HG03045 (cell line): ENCODE measurements at regions not wholly inside any gene's neighbourhood (a gene's known extent, or its start where the extent isn't known, plus 50 kb on each side); places are given as distances from the start of the nearest gene placed in this dataset.
"Not testable (repeated sequence)": the region's sequence is repeated elsewhere in the genome, so short reads cannot be mapped to it uniquely, and the experiment has no call there.

Source experiments
- ATAC-seq: cut with Tn5 transposase; IDR thresholded peaks from one replicate; pipeline ENCODE4 v1.9.1; 2021; ENCODE audit warnings: mild to moderate bottlenecking, moderate library complexity; ENCODE audit not compliant: unreplicated experiment

DNA sequence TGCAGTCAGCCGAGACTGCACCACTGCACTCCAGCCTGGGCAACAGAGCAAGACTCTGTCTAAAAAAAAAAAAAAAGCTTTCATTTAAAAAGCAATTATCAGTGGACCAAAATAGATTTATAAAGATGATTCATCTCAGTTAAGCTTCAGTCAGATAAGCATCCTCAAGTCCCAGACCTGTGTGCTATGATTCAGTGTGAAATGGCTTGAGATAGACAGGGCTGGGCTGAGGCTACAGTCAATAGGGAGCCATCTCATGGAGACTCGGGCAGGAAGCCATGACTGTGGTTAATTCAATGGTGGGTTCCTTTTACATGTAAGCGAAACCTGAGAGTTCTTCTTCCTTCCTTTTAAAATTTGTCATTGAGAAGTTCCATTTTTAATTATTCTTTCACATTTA lies 276.0 kb downstream of the TFAP2A start:
- no peak for ATAC-seq

GRCh38 chr6:10136636-10137035 lies 278.2 kb downstream of the TFAP2A start:
- ATAC-seq = no peak

DNA sequence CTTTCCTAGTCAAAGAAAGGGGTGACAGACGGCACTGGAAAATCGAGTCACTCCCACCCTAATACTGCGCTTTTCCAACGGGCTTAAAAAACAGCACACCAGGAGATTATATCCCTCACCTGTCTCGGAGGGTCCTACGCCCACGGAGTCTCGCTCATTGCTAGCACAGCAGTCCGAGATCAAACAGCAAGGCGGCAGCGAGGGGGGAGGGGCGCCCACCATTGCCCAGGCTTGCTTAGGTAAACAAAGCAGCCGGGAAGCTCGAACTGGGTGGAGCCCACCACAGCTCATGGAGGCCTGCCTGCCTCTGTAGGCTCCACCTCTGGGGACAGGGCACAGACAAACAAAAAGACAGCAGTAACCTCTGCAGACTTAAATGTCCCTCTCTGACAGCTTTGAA lies 280.7 kb downstream of the TFAP2A start:
- not testable (repeated sequence) for ATAC-seq

DNA sequence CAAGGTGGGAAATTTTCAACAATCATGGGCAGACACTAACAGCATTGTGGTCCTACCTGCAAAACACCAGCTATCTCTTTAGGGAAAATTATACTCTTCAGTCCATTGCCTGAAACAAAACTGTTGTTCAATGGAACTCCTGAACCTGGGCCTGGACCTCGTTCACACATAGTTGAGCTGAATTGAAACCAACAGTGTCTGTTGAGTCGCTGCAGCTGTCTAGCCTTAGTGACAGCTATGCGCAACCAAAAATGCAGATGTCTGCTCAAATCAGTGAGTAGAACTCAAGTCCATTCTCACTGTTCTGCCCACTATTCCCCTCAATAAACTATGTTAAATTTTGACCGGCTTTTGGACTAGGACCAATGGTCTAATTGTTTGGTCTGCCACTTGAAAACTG lies 286.2 kb downstream of the TFAP2A start:
- no peak for ATAC-seq

GRCh38 chr6:10122164-10122563 lies 292.7 kb downstream of the TFAP2A start:
- no peak for ATAC-seq

DNA sequence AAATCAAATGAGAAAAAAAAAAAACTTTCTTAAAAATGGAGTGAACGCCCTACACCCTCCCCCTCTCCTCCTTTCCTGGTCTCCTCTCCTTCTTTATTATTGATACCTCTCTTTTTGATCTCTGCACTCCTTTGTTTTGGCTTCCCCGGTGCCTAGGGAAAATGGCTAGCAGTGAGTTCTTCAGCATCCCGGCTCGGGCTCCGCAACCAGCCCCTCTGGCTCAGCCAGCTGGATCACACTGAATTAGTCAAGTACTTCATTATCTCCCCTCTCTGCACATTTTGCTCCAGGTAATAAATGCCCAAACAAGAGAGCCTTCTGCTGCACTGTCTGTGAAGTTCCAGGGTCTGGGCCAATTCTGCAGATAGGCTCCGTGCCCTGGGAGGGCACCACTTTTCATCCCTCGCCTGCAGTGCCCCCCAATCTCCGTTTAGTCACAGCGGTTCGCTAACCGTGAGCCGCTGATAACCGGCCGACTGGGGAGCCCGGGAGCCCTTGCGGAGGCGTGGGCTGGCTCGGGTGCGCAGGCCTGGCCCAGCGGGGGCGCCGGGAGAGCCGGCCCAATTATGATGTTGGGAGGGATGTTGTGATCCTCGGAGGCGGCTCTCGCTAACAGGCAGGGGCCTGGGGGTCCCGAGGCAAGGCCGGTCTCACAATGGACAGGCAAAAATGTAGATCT lies 301.9 kb downstream of the TFAP2A start:
- ATAC-seq = no peak

GRCh38 chr6:10111975-10112374 lies 302.9 kb downstream of the TFAP2A start:
- ATAC-seq = no peak

- ATAC-seq = no peak
These were observed 313.2 kb downstream of the TFAP2A start for GRCh38 chr6:10101551-10102252.

GRCh38 chr6:10099529-10100140 lies 315.2 kb downstream of the TFAP2A start:
- ATAC-seq = no peak

- no peak for ATAC-seq
These were observed 315.9 kb downstream of the TFAP2A start for GRCh38 chr6:10098756-10099528.

- ATAC-seq = no peak
These were observed 321.6 kb downstream of the TFAP2A start for GRCh38 chr6:10093282-10093681.

GRCh38 chr6:10084111-10084986 lies 330.5 kb downstream of the TFAP2A start:
- ATAC-seq = no peak

GRCh38 chr6:10082385-10082784 lies 332.5 kb downstream of the TFAP2A start:
- ATAC-seq = no peak

DNA sequence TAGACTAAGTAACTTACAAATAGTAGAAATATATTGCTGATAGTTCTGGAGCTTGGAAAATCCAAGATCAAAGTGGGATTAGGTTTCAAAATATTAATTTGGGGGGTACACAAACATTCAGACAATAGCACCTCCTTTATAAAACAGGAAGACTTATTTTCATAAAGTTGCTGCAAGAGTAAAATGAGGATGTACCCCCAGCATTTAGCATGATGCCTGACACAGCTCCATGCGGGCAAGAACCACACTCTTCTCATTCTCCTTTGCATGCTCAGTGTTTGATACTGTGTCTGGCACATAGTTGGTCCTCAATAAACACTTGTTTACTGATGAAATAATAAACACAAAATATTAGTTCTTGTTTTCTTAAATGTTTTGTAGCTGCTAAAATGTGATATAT lies 332.9 kb downstream of the TFAP2A start:
- ATAC-seq = no peak

GRCh38 chr6:10081075-10081474 lies 333.8 kb downstream of the TFAP2A start:
- no peak for ATAC-seq

DNA sequence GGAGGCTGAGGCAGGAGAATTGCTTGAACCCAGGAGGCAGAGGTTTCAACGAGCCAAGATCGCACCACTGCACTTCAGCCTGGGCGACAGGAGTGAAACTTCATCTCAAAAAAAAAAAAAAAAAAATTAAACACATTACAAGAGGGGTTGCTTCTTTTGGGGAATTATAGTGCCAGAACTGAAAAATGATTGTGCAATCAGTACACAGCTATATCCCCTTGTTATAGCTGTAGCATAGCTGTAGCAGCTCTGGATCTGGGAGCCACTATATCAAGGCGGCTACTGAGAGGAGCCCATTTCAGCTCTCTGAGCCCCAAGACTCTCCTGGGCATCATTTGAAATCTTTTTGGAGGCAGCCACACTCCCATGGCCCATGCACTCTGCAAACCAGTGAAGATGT lies 334.3 kb downstream of the TFAP2A start:
- no peak for ATAC-seq

- no peak for ATAC-seq
These were observed 336.3 kb downstream of the TFAP2A start for GRCh38 chr6:10078581-10078980.

DNA sequence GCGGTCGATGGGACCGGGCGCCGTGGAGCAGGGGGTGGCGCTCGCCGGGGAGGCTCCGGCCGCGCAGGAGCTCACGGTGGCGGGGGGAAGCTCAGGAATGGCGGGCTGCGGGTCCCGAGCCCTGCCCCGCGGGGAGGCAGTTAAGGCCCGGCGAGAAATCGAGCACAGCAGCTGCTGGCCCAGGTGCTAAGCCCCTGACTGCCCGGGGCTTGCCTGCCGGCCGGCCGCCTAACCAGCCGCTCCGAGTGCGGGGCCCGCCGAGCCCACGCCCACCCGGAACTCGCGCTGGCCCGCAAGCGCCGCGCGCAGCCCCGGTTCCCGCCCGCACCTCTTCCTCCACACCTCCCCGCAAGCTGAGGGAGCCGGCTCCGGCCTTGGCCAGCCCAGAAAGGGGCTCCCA lies 340.1 kb downstream of the TFAP2A start:
- not testable (repeated sequence) for ATAC-seq

- ATAC-seq = no peak
These were observed 341.5 kb downstream of the TFAP2A start for GRCh38 chr6:10073341-10073740.

- ATAC-seq = no peak
These were observed 343.1 kb downstream of the TFAP2A start for GRCh38 chr6:10071631-10072220.
